HG02943 (cell line): ENCODE measurements at regions not wholly inside any gene's neighbourhood (a gene's known extent, or its start where the extent isn't known, plus 50 kb on each side); places are given as distances from the start of the nearest gene placed in this dataset.

Experiments
- ATAC-seq: cut with Tn5 transposase; IDR thresholded peaks from one replicate; pipeline ENCODE4 v1.9.1; 2021; ENCODE audit warnings: mild to moderate bottlenecking, low read depth, moderate library complexity; ENCODE audit not compliant: unreplicated experiment

- no peak for ATAC-seq
These were observed 93.6 kb downstream of the PRLHR start for GRCh38 chr10:118501637-118502440.

DNA sequence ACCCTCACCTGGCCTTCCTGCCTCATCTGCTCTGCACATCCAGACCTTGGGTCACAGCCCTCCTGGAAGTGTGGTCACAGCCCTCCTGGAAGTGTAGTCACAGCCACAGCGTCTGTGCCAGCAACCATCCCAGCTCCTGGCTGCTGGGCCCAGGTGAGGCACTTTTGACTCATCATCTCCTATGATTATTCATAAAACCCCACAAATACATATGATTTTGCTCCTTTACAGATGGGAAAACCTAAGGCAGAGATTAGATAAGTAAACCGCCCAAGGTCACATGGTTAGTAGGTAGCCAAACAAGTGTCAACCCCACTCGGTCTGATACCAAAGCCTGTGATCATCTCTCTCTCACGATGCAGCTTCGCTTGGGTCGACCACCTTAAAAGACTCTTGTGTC is 94.3 kb downstream of the PRLHR start:
- no peak for ATAC-seq

DNA sequence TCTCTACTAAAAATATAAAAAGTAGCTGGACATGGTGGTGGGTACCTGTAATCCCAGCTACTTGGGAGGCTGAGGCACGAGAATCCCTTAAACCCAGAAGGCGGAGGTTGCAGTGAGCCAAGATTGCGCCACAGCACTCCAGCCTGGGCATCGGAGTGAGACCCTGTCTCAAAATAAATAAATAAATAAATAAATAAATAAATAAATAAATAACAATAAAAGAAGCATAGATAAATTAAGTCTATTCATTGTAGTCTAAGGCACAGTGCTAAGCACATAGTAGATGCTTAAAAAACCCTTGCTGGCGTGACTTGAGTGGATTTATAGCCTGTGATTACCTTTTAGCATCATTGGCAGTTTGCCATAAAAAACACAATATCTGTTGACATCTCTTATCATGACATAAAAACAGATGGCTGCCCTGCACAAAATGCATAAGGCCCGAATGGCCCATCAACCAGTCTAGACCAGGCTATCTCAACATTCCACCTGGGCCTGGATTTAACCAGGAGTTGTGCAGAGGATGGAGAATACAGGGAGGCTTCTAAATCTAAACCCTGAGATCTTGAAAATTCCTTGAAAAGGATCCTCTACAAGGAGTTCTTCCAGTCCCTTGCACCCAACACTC is 94.9 kb downstream of the PRLHR start:
- no peak for ATAC-seq

DNA sequence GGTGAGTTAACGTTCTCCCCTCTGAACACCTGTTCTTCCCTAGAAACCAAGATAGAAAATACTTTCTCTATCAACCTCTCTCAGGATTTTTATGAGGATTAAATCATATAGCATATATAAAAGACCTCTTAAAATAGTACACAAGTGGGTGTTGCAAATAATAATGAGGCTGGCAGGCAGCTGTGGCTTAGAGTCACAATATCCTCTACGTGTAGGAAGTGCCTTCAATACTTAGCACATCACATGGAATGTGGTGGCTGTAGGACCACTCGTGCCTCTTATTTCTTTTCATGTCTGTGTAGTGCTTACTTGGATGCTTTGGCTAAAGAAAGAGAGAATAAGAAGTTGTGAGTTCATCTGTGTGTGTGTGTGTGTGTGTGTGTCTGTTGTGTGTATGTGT is 96.3 kb downstream of the PRLHR start:
- no peak for ATAC-seq

DNA sequence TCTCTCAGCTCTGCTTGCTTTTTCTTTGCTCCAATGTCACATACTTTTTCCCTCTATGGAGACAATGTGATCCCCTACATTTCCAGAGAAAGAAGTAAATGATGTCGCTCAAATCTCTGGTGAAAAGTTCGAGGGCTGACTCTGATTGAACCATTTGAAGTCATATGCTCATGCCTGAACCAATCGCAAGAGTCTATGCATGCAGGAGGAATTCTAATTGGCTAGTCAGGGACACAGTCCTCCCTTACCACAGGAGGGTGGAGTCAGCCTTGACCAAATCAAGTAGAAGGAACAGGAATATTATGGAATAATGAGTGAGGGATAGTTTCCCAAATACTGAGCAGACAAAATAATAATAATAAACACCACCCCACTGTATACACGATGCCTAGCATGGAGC is 96.8 kb downstream of the PRLHR start:
- no peak for ATAC-seq

GRCh38 chr10:118497227-118497626 is 98.2 kb downstream of the PRLHR start:
- no peak for ATAC-seq

DNA sequence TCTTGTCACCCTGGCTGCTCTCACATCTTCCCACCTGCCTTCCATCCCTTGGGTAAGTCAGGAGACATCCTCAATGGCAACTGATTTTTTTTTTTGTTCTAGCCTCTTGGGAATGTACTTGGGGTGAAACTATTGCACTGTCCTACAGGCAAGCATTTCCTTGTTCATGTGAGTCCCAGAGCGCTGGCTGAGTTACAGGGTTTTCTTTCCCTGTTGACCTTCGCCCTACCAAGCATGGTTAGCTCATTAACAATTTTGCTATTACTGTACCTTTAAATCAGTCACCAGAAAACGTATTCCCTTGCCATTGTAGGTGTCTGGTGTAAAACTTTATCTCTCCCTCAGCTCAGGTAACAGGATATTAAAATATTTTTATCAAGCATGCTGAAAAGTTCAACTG is 98.9 kb downstream of the PRLHR start:
- no peak for ATAC-seq

DNA sequence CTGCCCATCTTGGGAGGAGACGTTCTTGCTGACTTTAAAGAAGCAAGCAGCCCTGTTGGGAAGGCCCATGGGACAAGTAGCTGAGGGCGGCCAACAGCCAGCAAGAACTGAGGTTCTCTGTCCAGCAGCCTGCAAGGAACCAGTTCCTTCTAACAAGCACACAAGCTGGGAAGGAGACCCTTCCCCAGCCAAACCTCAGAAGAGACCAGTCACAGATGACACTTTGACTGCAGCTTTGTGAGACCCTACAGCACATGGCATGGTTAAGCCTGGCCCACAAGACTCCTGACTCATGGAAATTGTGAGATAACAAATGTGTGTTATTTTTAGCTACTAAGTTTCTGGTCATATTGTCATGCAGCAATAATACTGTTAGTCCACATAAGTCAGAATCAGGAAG is 99.9 kb downstream of the PRLHR start:
- no peak for ATAC-seq

DNA sequence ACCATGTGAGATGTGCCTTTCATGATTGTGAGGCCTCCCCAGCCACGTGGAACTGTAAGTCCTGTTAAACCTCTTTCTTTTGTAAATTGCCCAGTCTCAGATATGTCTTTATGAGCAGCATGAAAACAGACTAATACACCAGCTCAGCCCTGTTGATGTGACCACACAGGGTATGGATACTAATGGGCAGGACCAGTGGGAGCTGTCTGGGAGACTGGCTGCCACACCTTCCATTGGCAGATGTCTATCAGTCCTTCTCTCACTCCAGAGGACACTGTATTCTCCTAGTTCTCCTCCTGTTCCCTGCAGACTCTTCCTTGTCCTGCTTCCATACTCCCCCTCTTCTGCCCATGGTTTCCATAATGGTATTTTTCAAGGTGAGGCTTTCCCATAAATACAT is 104.4 kb downstream of the PRLHR start:
- no peak for ATAC-seq

DNA sequence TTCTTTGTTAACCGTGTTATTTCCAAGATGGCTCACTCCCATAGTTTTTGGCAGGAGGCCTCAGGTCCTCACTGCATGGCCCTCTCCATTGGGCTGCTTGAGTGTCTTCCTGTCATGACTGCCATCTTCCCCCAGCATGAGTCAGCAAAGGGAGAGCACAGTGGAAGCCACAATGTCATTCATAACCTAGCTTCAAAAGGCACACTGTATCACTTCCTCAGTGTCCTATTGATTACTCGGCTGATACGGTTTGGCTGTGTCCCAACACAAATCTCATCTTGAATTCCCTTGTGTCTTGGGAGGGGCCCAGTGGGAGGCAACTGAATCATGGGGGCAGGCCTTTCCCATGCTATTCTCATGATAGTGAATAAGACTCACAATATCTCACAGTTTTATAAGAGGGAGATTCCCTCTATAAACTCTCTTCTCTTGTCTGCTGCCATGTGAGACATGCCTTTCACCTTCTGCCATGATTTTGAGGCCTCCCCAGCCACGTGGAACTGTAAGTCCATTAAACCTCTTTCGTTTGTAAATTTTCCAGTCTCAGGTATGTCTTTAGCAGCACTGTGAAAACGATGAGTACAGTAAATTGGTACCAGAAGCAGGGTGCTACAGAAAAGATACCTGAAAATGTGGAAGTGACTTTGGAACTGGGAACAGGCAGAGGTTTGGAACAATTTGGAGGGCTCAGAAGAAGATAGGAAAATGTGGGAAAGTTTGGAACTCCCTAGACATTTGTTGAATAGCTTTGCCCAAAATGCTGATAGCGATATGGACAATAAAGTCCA is 106.5 kb downstream of the PRLHR start:
- ATAC-seq, result no peak

GRCh38 chr10:118485641-118486040 is 109.8 kb downstream of the PRLHR start:
- ATAC-seq, result no peak

- no peak for ATAC-seq
These were observed 111.1 kb downstream of the PRLHR start for GRCh38 chr10:118484152-118484871.

DNA sequence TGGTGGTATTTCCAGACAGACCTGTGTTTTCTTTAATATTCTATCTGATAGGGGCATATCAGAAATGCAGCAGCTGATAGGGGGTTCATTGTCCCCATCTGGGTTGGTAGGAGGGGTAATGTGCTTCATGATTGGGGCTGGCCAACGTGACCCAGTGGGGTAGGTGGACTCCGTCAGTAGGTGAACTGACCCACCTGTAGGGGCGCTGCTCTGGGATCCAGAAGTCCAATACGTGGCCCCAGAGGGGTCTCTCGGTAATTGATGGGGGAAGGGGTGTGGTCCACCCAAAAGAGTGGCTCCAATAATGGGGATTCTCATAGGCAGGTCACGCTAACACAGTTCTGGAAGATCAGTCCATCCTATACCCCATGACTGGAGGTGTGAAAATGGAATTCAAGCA is 112.0 kb downstream of the PRLHR start:
- no peak for ATAC-seq

DNA sequence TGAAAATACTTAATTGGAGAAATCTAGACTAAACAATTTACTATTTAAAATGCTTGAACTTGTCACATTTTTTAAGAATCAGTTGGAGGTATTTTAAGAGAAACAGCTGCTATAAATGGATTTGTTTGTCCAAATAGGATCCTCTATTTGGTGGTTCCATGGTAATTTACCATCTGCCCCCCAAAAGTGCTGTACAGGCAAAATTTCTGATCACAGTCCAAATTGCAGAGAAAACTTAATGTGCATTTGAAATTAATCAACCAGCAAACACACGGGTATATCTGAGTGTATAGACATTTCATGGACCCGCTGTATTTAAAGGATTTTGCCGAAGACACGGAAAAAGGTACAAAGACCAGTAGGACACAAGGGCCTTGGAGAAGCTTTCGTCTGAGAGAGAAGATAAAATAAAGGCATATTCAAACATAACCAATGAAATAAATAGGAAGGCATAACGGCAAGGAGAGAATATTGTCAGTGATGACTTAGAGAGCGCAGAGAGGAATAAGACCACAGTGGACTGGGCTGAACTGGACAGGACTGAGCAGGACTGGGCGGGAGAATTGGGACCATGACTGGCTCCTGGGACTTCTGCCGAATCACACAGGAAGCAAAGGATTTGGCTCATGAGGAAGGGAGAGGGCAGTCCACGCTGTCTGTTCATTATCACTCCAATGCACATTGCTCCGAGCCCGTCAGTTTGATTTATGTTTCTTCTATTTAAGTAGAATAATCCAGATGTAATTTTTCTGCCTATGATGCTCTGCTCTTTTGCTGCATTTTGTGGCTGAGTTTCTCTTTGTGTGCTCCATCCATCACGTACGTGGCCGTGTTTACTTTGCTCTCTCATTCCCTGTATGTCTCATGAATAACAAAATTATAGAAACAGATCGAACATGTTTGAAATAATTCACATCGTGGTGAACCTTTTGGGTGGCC is 112.8 kb downstream of the PRLHR start:
- no peak for ATAC-seq

DNA sequence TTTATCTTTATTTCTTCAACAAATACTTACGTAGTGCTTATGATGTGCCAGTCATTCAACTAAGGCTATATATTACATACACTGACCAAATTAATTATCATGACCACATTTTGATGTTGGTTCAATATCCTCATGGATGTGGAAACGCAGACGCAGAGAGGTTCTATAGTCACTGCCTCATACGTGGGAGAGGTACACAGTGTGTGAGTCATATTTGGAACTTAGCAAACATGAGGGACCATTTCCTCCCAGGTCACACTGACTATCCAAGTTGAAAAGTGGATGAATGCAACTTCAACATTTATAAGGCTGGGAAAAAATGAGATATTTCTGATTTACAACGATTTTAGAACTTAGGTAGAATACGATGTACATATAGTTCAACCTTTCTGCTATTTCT is 113.6 kb downstream of the PRLHR start:
- no peak for ATAC-seq

- ATAC-seq, result no peak
These were observed 120.2 kb downstream of the PRLHR start for GRCh38 chr10:118475214-118475613.

DNA sequence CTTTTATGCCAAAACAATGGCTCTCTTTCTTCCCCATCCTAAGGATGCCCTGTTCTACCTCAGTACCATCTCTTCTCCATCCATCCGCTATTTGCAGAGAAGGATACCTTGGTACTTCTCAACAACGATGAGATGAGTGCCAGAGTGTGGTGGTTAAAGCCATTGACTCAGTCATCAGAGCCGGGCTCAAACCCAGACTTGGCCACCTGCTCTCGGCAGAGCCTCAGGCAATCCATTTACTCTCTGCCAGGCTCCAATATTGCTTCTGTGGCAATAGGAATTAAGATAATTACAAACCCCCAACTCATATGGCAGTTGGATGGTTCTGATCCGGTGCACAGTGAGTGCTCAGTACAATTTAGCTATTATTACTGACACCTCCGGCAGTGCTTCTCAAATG is 121.3 kb downstream of the PRLHR start:
- ATAC-seq, result no peak

DNA sequence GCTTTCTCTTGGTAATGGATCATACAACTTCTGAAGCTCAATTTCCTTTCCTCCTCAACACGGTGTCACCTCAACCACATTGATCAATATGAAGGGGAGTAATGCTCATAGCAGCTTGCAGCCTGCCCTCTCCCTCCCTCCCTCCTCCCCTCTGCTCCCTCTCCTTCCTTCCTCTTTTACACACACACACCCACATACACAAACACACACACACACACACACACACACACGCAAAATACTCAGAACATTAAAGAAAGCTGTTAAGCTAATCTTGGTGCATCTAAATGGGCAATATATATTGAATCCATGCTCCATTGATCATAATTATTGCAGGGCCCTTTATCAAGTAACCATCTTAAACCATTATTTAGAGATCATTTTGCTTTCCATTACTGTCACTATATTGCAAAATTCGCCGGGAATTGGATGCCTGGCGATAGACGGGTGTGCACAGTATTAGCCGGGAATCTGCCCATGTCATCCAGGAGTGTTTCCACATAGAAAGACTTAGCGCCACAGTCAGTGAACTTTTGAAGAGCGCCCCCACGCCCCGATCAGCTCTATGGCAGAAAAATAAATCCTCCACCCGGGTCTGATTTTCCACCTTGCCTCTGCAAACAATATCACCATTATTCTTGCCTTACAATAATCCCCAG is 122.0 kb downstream of the PRLHR start:
- no peak for ATAC-seq
